DMS 273 (cell line): ENCODE measurements at regions not wholly inside any gene's neighbourhood (a gene's known extent, or its start where the extent isn't known, plus 50 kb on each side); places are given as distances from the start of the nearest gene placed in this dataset.

Experiments
- DNase-seq: peaks from one replicate; lab custom pipeline; 2025; ENCODE audit not compliant: unreplicated experiment; lab: John Stamatoyannopoulos, UW

- DNase-seq, result peak; percentile 2
Observed at GRCh38 chr12:66903782-66904396, 225.0 kb upstream of the GRIP1 start.

GRCh38 chr12:66905201-66905600 is 226.3 kb upstream of the GRIP1 start:
- no peak for DNase-seq

- DNase-seq, result no peak
Observed at GRCh38 chr12:66910366-66910974, 231.6 kb upstream of the GRIP1 start.

GRCh38 chr12:66915306-66915904 is 236.5 kb upstream of the GRIP1 start:
- peak; percentile 13 for DNase-seq

GRCh38 chr12:66916189-66916588 is 237.3 kb upstream of the GRIP1 start:
- peak; percentile 34 for DNase-seq

- no peak for DNase-seq
Observed at GRCh38 chr12:66919466-66919865, 240.6 kb upstream of the GRIP1 start.

GRCh38 chr12:66920205-66920604 is 241.3 kb upstream of the GRIP1 start:
- DNase-seq, result no peak

GRCh38 chr12:66921151-66921550 is 242.3 kb upstream of the GRIP1 start:
- DNase-seq, result no peak

GRCh38 chr12:66925083-66925482 is 246.2 kb upstream of the GRIP1 start:
- no peak for DNase-seq

GRCh38 chr12:66929121-66929520 is 250.2 kb upstream of the GRIP1 start:
- DNase-seq, result no peak

- DNase-seq, result no peak
Observed at GRCh38 chr12:66931091-66931490, 252.2 kb upstream of the GRIP1 start.

- DNase-seq, result no peak
Observed at GRCh38 chr12:66932126-66932525, 253.2 kb upstream of the GRIP1 start.

GRCh38 chr12:66934302-66935062 is 255.6 kb upstream of the GRIP1 start:
- no peak for DNase-seq

GRCh38 chr12:66941150-66941549 is 262.3 kb upstream of the GRIP1 start:
- no peak for DNase-seq

GRCh38 chr12:66942741-66943465 is 264.0 kb upstream of the GRIP1 start:
- peak; percentile 2 for DNase-seq

GRCh38 chr12:66944365-66944764 is 265.5 kb upstream of the GRIP1 start:
- no peak for DNase-seq

GRCh38 chr12:66945189-66945817 is 266.4 kb upstream of the GRIP1 start:
- no peak for DNase-seq

GRCh38 chr12:66947119-66947518 is 268.2 kb upstream of the GRIP1 start:
- no peak for DNase-seq

- no peak for DNase-seq
Observed at GRCh38 chr12:66952668-66953067, 273.8 kb upstream of the GRIP1 start.

- DNase-seq, result no peak
Observed at GRCh38 chr12:66956300-66956699, 277.4 kb upstream of the GRIP1 start.

GRCh38 chr12:66959276-66959675 is 280.4 kb upstream of the GRIP1 start:
- no peak for DNase-seq
